ENCODE measurements at regions not wholly inside any gene's neighbourhood (a gene's known extent, or its start where the extent isn't known, plus 50 kb on each side); places are given as distances from the start of the nearest gene placed in this dataset.

- TF ChIP-seq CTCF (conservative IDR thresholded peaks at IDR 0.05; ENCODE audit: low read depth, low read length) (no peak), EZH2 (IDR thresholded peaks at IDR 0.05; ENCODE audit: borderline replicate concordance, low read depth, low read length, poor library complexity, severe bottlenecking) (no peak)
Measured at GRCh38 chr7:19920705-19921104, 147.3 kb upstream of the TMEM196 start.
